HG03575 (cell line): ENCODE measurements at regions not wholly inside any gene's neighbourhood (a gene's known extent, or its start where the extent isn't known, plus 50 kb on each side); places are given as distances from the start of the nearest gene placed in this dataset.
"Not testable (repeated sequence)": the region's sequence is repeated elsewhere in the genome, so short reads cannot be mapped to it uniquely, and the experiment has no call there.

Experiments used
- ATAC-seq: cut with Tn5 transposase; IDR thresholded peaks from one replicate; pipeline ENCODE4 v1.9.1; 2021; ENCODE audit not compliant: unreplicated experiment, insufficient number of reproducible peaks, low FRiP score; ENCODE audit errors: extremely low read depth

DNA sequence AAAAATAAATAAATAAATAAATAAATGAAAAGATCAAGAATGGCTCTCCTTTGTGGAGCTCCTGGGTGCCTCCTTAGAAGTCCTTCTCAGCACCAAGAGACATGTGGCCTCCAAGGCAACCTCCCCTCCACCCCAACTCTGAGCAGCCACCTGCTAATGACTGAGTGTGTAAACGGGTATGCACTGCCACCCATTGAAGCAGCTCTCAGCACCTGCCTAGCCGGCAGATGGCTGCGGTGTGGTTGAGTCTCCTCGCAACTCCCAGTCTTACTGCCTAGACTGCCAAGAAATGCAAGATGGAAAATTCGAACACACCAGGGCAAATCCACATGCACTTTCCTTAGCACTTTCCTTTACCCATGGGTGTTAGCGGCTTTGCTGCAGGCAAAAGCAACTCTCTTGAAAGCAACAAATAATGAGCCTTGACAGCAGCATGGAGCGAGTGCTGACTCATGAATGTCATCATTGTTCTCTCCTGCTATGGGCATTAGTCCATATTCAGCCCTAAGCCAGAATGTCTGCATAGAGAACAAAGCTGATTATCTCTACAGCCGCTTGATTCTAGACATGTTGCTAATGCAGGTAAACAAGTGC lies 913.9 kb upstream of the AUTS2 start:
- no peak for ATAC-seq

DNA sequence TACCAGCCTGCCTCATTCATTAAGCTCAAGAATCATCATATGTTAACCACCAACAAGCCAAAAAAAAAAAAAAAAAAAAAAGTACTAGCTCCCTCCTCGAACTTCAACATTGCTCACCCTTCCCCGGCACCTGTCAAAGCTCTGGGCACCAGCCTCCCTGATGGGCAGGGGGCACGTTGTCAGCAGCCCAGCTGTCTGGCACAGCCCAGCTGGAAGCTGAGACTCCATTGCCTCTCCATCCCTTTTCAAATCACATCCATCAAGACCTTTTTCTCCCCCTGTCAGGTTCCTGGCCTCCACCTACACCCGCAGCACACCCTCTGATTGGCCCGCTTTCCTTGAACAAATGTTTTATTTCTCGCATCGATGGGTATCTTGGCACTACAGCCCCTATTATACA lies 913.3 kb upstream of the AUTS2 start:
- ATAC-seq, result no peak

DNA sequence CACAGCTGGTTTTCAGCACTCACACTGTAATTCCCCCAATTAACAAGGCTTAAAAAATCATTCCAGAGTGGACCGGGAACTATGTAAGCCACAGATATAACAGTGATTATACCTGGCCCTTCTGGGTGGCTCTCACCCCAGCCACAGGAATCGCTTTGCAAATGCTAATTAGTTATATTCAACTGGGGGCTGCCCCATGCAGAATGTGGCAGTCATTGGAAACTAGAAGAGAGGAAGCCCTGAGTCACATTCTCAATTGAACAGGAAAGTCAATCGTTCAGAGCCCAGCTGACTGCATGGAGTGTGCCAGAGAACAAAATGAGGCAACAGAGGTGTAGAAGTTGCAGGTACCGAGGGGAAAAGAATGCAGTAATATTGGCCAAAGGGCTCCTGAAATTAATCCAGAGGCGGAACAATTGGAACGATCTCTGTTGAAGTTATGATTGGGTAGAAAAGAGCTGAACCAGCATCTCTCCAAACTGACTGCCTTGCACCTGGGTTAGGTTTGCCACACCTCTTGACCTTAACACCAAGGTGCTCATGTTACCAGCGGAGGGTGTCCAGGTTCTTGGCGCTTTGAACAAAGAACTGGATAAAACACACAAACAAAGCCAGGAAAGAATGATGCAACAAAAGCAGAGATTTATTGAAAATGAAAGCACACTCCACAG lies 909.7 kb upstream of the AUTS2 start:
- no peak for ATAC-seq

DNA sequence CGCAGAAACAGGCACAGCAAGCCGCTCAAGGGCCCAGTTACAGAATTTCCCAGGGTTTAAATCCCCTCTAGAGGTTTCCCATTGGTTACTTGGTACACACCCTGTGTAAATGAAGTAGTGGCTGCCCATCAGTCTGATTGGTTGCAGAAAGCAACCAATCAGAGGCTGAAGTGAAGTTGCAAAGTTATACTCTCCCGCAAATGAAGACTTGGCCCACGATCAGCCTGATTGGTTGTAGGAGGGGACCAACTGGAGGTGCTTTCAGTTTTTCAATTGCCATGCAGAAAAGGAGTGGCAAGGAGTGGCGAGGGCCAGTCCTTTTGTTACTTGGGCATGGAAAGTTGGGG lies 909.2 kb upstream of the AUTS2 start:
- ATAC-seq, result no peak

DNA sequence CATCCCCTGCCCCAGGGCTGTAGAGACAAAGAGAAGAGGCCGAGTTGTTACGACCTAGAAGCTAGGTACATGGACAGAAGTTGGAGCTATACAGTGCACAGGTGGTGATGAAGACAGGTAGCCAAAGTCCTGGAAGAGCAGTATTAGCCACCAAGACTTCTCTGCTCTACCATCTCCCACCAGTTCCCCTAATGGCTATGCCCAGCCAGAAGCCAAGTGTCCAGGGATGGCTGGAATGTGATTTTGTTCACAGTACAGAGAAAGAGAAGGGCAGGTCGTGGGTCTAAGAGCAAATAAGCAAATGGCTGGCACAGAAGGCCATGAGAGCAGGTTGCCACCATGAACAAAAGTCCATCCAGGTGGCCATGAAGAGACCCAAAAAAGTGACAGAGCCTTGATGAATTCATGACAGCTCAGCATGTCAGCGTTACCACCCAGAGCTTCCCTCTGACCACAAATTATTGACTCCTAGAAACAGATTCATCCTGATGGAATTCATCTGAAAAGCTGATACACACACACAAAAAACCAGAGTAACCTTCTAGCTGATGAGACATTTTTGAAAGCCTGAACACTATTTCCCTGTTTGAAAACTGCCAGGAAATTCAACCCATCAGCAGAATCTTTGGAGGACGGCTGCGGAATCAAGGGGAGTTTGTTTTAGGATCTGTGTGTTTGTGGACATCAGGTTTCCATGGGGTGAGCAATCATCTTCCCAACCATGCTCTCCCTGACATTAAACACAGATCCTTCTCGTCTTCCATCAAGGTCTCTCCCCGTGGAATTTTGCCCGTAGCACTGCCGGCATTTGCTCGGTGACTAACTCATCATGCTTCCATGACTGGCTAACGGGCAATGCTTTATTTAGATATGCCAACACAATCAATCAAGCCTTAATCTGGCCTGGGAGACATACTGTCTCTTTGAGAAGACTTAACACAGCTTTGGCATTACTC lies 906.7 kb upstream of the AUTS2 start:
- no peak for ATAC-seq

DNA sequence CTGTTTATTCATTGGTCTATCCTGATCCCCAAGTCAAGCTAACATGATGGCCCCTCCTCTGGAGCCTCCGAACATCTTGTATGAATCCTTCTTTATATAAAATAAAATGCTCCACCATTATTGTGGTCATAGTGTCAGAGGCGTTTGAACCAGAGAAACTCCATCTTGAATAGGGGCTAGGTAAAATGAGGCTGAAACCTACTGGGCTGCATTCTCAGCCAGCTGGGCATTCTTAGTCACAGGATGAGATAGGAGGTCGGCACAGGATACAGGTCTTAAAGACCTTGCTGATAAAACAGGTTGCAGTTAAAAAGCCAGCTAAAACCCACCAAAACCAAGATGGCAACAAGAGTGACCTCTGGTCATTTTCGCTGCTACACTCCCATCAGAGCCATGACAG lies 905.8 kb upstream of the AUTS2 start:
- ATAC-seq, result no peak

DNA sequence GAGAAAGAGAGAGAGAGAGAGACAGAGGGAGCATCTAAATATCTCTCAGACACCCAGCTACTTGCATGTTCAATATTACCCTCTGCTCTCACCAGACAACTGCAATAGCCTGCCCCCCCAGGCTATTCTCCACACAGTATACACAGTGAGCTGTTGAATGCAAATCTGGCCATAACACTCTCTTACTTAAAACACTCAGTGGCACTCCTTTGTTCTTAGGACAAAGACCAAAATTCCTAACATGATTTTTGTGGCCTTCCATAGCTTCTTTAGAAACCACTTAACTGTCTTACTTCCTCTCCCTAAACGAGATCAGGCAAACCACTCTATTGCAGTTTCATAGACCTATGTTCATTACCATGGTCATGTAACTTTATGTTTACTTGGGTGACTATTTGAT lies 903.6 kb upstream of the AUTS2 start:
- ATAC-seq, result no peak

DNA sequence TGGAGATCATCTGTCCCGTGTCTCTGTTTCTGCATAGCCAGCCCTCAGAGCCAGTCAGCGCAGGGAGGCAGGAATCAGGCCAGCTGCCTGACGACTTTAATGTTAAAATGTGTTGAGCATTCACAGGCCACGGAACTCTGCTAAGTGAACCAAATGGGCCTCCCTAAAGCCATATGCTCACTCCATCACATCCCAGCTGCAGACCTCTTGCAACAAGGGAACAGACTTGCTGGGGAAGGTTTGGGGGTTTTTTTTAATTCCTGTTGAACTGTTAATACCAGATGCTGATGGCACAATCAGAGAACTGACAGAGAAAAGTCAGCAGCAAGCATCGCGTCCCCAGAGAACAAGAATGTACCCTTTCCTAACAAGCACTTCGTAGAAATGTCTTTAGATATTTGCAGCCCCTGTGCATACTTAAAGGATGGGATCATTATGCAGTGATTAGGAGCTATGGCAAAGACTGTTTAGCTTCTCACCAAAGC lies 900.4 kb upstream of the AUTS2 start:
- ATAC-seq, result no peak

DNA sequence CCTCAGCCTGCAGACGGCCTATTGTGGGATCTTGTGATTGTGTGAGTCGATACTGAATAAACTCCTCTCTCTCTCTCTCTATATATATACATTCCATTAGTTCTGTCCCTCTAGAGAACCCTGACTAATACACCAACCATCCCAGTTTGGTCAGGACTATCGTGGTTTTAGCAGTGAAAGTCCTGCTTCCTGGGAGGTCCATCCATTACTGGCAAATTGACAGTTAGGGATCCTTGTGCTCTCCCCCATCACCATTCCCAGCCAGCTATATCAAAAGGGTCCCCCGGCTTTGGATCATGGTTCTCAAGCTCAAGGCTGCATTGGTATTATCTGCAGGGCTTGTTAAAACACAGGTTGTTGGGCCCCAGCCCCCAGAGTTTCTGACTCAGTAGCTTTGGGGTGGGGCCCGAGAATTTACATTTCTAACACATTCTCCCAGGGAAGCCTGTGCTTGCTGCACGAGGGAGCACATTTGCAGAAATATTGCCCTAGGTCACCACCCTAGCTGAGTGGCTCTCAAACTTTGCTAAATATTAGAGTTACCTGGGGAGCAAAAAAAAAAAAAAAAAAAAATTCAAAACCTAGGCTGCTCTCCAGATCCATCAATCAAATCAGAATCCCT lies 899.1 kb upstream of the AUTS2 start:
- no peak for ATAC-seq

DNA sequence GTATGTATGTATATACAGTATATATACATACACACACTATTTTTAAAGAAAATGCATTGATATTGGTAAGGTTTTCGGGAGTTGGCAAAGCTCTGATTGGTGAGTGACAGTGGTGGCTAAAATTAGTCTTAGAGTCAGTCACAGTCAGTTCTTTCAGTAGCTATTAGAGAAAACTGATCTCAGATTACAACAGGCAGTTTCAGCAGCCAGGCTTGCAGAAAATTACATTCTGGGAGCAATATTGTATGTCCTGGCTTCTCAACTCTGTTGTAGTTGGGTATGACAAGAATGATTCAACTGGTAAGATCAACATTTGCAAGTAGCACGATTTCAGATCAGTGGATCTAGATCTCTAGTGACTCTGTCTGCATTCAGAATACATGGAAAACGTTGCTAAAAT lies 897.9 kb upstream of the AUTS2 start:
- no peak for ATAC-seq

DNA sequence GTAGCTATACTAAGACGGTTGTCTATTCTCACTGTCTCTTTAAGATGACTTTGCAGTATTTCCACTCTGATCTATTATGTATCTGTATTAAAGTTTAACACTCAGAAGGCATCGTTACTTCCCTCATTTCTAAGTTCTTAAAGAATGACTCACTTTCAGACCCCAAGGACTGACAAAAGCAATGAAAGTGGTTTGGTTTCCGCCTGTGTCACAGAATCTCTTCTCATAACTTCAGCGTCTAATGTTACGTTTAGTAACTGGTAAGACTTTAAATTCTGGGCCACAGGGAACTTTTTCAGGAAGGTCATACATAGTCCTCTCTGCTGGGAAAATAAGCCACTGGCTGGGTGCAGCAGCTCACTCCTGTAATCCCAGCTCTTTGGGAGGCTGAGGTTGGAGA lies 892.0 kb upstream of the AUTS2 start:
- no peak for ATAC-seq

DNA sequence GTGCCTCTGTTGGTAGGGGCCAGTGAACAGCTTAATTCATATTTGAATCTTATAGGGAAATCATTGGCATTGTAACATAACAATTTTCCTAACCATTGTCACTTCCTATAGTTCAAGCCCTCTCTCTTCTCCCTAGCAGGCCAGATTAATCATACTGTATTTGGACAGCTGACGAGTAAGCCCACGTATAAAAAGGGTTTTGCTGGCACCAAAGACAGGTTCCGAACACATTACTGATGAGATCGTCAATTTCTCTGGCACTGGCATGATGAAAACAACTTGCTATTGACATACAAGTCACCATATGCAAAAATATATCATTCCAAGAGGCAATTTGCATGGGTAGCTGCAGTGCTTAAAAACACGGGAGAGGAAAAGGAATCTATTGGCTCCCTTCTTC lies 891.1 kb upstream of the AUTS2 start:
- no peak for ATAC-seq

DNA sequence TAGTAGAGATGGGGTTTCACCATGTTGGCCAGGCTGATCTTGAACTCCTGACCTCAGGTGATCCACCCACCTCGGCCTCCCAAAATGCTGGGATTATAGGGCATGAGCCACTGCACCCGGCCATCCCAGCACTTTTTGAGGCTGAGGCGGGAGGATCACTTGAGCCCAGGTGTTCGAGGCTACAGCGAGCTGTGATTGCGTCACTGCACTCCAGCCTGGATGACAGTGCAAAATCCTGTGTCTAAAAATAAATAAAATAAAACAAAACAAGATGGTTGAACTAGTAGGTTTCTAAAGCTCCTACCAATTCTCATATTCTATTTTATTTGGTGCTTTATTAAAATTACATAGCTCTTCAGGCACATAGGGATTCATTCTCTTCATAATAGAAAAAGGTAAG lies 890.3 kb upstream of the AUTS2 start:
- ATAC-seq, result no peak

DNA sequence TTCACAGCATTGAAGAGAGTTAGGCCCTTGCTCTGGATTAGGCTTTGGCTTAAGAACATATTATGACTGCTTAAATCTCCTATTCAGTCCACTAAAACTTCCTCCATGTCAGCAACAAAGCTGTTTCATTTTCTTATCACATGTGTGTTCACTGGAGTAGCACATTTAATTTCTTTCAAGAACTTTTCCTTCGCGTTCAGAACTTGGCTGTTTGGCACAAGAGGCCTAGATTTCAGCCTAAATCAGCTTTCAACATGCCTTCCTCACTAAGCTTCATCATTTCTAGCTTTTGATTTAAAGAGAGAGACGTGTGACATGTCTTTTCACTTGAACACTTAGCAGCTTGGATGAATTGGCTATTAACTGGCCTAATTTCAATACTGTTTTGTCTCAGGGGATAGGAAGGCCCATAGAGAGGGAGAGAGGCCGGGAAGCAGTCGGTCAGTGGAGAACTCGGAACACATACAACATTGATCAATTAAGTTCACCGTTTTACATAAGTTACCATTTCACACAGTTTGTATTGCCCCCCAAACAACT lies 885.2 kb upstream of the AUTS2 start:
- ATAC-seq, result no peak

DNA sequence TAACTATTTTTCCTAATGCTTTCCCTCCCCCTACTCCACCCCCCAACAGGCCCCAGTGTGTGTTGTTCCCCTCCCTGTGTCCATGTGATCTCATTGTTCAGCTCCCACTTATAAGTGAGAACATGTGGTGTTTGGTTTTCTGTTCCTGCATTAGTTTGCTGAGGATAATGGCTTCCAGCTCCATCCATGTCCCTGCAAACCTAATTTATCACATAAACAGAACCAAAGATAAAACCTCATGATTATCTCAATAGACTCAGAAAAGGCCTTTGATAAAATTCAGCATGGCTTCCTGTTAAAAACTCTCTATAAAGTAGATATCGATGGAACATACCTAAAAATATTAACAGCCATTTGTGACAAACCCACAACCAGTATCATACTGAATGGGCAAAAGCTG lies 884.1 kb upstream of the AUTS2 start:
- ATAC-seq, result not testable (repeated sequence)

DNA sequence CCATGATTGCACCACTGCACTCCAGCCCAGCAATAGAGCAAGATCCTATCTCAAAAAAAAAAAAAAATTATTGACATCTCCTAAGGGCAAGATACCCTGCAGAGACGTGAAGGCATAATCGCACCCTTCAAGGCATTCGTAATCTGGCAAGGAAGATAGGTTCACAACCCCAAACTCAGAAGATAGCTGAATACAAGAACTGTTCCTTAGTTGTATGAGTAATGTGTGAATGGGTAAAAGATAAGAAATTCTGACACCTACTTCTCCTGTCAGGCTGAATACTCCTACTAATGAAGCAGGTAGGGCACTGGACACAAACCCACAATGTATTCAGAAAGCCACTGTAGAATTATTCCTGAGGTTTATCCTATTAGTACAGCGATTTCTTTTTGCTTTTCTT lies 882.4 kb upstream of the AUTS2 start:
- no peak for ATAC-seq

DNA sequence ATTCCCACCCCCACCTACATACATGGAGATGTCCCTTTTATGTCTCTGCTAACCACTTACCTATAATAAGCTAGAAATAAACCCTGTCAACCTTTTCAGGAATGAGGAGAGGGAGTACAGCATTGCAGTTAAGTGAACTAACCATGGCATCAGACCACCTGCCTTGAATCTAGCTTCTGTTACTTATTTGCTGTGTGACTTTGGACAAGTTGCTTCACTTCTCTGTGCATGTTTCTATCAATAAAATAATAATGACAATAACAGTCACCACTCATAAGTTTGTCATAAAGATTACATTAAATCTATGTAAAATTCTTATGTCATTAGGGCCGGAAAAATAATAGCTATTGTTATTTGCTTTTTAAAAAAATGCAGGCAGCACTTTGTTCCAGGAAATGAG lies 881.1 kb upstream of the AUTS2 start:
- no peak for ATAC-seq

DNA sequence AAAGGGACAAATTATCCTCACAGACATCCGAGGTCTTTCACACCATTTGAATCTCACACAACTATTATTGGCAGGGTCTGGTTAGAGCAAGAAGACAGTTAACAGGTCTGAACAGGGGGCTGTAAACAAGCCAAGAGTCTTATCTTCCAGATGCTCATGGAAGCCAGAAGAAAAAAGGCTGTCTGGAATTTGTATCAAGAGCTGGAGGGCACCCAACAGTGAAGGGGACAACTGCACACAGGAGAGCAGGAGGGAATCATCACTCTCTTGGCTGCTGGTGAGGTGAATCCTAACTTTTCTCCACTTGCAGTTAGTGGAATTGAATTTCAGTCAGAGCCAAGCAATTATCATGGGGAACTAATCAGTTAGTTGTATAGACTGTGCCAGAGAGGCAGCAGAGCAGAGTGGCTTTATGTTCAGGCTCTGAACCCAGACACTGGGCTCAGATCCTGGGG lies 880.2 kb upstream of the AUTS2 start:
- ATAC-seq, result no peak

DNA sequence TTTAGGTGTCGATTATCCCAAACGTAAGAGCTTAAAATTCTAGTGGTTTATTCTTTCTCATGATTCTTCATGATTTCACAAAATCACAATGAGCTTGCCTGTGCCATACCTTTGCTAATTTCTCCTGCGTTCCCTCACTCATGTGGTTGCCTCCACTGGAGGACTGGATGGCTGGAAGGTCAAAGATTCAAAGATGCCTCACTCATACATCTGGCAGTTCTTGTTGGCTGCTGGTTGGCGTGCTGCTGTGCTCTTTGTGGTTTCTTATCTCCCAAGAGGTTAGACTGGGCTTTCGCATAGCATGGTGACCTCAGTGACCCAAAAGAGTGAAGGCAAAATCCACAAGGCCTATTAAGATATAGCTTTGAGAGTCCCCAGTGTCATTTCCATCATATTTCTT lies 877.6 kb upstream of the AUTS2 start:
- no peak for ATAC-seq
